HEK293 (cell line): ENCODE measurements at regions not wholly inside any gene's neighbourhood (a gene's known extent, or its start where the extent isn't known, plus 50 kb on each side); places are given as distances from the start of the nearest gene placed in this dataset.
"Not testable (repeated sequence)": the region's sequence is repeated elsewhere in the genome, so short reads cannot be mapped to it uniquely, and the experiment has no call there.

Experiments
- CTCF ChIA-PET: fragments of 350-600 bp; formaldehyde crosslinking; extraction: SDS; loops from one replicate; lab custom pipeline; 2021; ENCODE audit warnings: antibody characterized with exemption; lab: Yijun Ruan, JAX
- POLR2A ChIA-PET: fragments of 300-600 bp; formaldehyde crosslinking; extraction: SDS; loops from one replicate; lab custom pipeline; 2020; ENCODE audit warnings: antibody characterized with exemption, inconsistent platforms; lab: Yijun Ruan, JAX
- H3K27ac ChIP-seq: fragments of 200-500 bp; sonication (Bioruptor generic); 2 replicates; pipeline ENCODE4 v1.5.1; 2014; ENCODE audit warnings: low read depth, low read length, control low read depth, inconsistent platforms; ENCODE audit errors: extremely low read depth
- H3K36me3 ChIP-seq, 2 experiments: fragments of 200-500 bp in 1 of 2; sonication (Bioruptor generic) in 1 of 2; 1 replicate in 1 of 2; 2 replicates in 1 of 2; pipeline ENCODE4 v1.5.1; 2014 to 2017; ENCODE audit warnings: inconsistent platforms in 2 of 2, low read length in 2 of 2; ENCODE audit not compliant: control insufficient read depth in 2 of 2, insufficient read depth in 1 of 2
- H3K4me1 ChIP-seq: fragments of 200-500 bp; sonication (Bioruptor generic); 2 replicates; pipeline ENCODE4 v1.5.1; 2014; ENCODE audit warnings: mild to moderate bottlenecking, low read length, inconsistent platforms; ENCODE audit not compliant: control insufficient read depth, insufficient read depth
- H3K4me3 ChIP-seq: 2 replicates; pipeline ENCODE4 v1.5.1; 2011; ENCODE audit warnings: low read depth, mild to moderate bottlenecking, control low read depth, low read length, moderate library complexity
- H3K9me3 ChIP-seq: fragments of 200-500 bp; sonication (Bioruptor generic); 2 replicates; pipeline ENCODE4 v1.5.1; 2014; ENCODE audit warnings: low read depth, low read length, inconsistent platforms; ENCODE audit not compliant: control insufficient read depth, insufficient read depth
- HOXD13 ChIP-seq: sonication (generic); formaldehyde crosslinking; IDR thresholded peaks from 2 replicates; pipeline ENCODE4 v1.8.0; 2022; ENCODE audit warnings: missing genetic modification reagents, borderline replicate concordance
- KLF7 ChIP-seq: fragments of 450-650 bp; formaldehyde crosslinking; IDR thresholded peaks from 2 replicates; pipeline ENCODE4 v1.5.1; 2016; ENCODE audit warnings: missing biosample characterization, missing genetic modification characterization, borderline replicate concordance
- PRDM10 ChIP-seq: fragments of 450-650 bp; formaldehyde crosslinking; IDR thresholded peaks from 2 replicates; pipeline ENCODE4 v1.5.1; 2016; ENCODE audit warnings: missing biosample characterization, missing genetic modification characterization
- SCRT1 ChIP-seq: fragments of 450-650 bp; formaldehyde crosslinking; IDR thresholded peaks from 2 replicates; pipeline ENCODE4 v1.5.1; 2016; ENCODE audit warnings: missing biosample characterization, missing genetic modification characterization, borderline replicate concordance
- SCRT2 ChIP-seq: fragments of 450-650 bp; formaldehyde crosslinking; IDR thresholded peaks from 2 replicates; pipeline ENCODE4 v1.5.1; 2016; ENCODE audit warnings: missing biosample characterization, missing genetic modification characterization
- ZNF280D ChIP-seq: fragments of 450-650 bp; formaldehyde crosslinking; IDR thresholded peaks from 2 replicates; pipeline ENCODE4 v1.5.1; 2016; ENCODE audit warnings: missing biosample characterization, missing genetic modification characterization
- ZNF311 ChIP-seq: fragments of 450-650 bp; formaldehyde crosslinking; IDR thresholded peaks from 2 replicates; pipeline ENCODE4 v1.5.1; 2017; ENCODE audit warnings: missing biosample characterization, missing genetic modification characterization, borderline replicate concordance
- ZNF37A ChIP-seq: fragments of 450-650 bp; IDR thresholded peaks from 2 replicates; pipeline ENCODE4 v1.5.1; 2018; ENCODE audit warnings: missing biosample characterization, missing genetic modification characterization
- ZNF639 ChIP-seq: fragments of 450-650 bp; formaldehyde crosslinking; IDR thresholded peaks from 2 replicates; pipeline ENCODE4 v1.5.1; 2016; ENCODE audit warnings: missing biosample characterization, missing genetic modification characterization
- ZSCAN16 ChIP-seq: fragments of 450-650 bp; formaldehyde crosslinking; IDR thresholded peaks from 2 replicates; pipeline ENCODE4 v1.5.1; 2016; ENCODE audit warnings: missing biosample characterization, missing genetic modification characterization

GRCh38 chr4:138367942-138368341, 125.8 kb upstream of the SLC7A11 start (continued):
- TF ChIP-seq PRDM10 (tag by site-specific recombination) (no peak), ZNF37A (tag by site-specific recombination) (no peak)

GRCh38 chr4:138352446-138352845, 110.3 kb upstream of the SLC7A11 start:
- CTCF ChIA-PET, H3K9me3 ChIP-seq, H3K36me3 ChIP-seq, H3K4me3 ChIP-seq, H3K27ac ChIP-seq, POLR2A ChIA-PET, H3K4me1 ChIP-seq: not testable (repeated sequence)

- CTCF ChIA-PET: interaction anchor here (0.6 kb wide), 1 partner anchor 1182 kb away, joined by 4 read pairs; no protein-coding TSS in a partner anchor
- H3K4me3 ChIP-seq: no peak overlapping the region
- no peaks in the 10 kb centered on the region for H3K36me3 ChIP-seq
- no peak overlapping the region for H3K27ac ChIP-seq
- no peaks in the 10 kb centered on the region for H3K4me1 ChIP-seq
- POLR2A ChIA-PET: no interaction called here
- no peaks in the 10 kb centered on the region for H3K9me3 ChIP-seq
- no peak for TF ChIP-seq ZNF639 (tag by site-specific recombination)
- TF ChIP-seq KLF7 (tag by site-specific recombination): no peak
- TF ChIP-seq HOXD13 (CRISPR knock-in tag): no peak
Measured at GRCh38 chr4:138348055-138348454, 105.9 kb upstream of the SLC7A11 start.

- Histone ChIP-seq H3K4me3 (no peak overlapping the region), H3K9me3 (no peaks in the 10 kb centered on the region), H3K27ac (no peak overlapping the region), H3K36me3 (no peaks in the 10 kb centered on the region), H3K4me1 (no peaks in the 10 kb centered on the region)
- POLR2A ChIA-PET: no interaction called here
- CTCF ChIA-PET: no interaction called here
- no peak for TF ChIP-seq SCRT2 (tag by site-specific recombination)
- TF ChIP-seq, all 188 proteins: peak for 0
Measured at GRCh38 chr4:138347561-138347960, 105.4 kb upstream of the SLC7A11 start.

GRCh38 chr4:138344851-138345250, 102.7 kb upstream of the SLC7A11 start:
- no peaks in the 10 kb centered on the region for H3K36me3 ChIP-seq
- no peak for TF ChIP-seq ZNF311 (tag by site-specific recombination)
- TF ChIP-seq ZNF280D (tag by site-specific recombination): no peak
- no peak for TF ChIP-seq ZSCAN16 (tag by site-specific recombination)
- TF ChIP-seq SCRT1 (tag by site-specific recombination): no peak
- TF ChIP-seq, all 188 proteins: peak for 0
- ChIA-PET POLR2A (no interaction called here), CTCF (no interaction called here)
- Histone ChIP-seq H3K4me1 (no peaks in the 10 kb centered on the region), H3K9me3 (no peaks in the 10 kb centered on the region), H3K27ac (no peak overlapping the region), H3K4me3 (no peak overlapping the region)
